HG03025 (cell line): ENCODE measurements at regions not wholly inside any gene's neighbourhood (a gene's known extent, or its start where the extent isn't known, plus 50 kb on each side); places are given as distances from the start of the nearest gene placed in this dataset.

Experiments used
- ATAC-seq: cut with Tn5 transposase; IDR thresholded peaks from one replicate; pipeline ENCODE4 v1.9.1; 2021; ENCODE audit warnings: mild to moderate bottlenecking, moderate library complexity; ENCODE audit not compliant: unreplicated experiment, low FRiP score

GRCh38 chr7:136189506-136189998 is 212.4 kb upstream of the MTPN start:
- ATAC-seq = no peak

DNA sequence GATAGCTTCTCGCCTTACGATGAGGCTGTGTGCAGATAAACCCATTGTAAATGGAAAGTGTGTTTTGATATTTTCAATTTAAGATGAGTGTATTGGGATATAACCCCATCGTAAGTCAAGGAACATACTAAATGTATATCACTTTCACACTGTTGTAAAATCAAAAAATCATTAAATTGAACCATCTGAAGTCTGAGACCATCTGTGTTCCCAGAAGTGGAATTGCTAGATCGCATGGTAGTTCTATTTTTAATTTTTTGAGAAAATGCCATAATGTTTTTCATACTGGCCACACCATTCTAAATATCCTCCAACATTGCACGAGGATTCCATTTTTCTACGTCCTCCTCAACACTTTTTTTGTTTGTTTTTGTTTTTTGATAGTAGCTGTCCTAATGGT is 209.1 kb upstream of the MTPN start:
- no peak for ATAC-seq

- no peak for ATAC-seq
Measured at GRCh38 chr7:136184719-136185118, 207.6 kb upstream of the MTPN start.

DNA sequence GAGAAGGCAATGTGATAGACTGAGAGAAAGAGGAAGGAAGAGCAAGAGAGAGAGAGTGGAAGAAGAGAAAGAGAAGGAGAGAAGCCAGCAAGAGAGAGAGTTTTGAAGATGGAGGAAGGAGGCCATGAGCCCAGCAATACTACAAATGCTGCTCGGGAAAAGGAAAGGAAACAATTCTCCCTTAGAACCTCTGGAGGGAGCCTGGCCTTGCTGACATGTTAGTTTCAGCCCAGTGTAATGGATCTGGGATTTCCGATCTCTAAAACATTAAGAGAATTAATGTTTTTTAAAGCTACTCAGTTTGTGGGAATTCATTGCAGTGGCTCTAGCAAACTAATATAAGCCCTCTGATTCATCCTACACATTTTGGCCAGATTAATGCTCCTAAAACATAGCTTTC is 206.8 kb upstream of the MTPN start:
- no peak for ATAC-seq

DNA sequence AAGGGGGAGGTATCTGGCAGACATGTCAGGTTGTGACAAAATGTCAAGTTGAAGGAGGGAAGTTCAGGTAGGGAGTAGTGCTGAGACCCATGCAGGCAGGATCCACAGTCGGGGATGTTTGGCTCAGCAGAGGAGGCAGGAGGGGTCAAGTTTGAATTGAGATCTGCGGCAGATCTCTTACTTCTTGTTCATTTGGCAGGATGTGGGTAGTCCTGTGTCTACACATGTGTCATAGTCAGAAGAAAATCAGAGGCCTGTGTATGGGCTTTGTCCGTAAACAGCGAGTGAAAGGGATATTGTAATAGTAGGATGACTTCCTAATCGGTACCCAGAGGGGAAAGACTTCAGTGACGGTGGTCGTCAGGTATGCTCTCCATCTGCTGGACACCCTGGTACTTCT is 203.8 kb upstream of the MTPN start:
- no peak for ATAC-seq

DNA sequence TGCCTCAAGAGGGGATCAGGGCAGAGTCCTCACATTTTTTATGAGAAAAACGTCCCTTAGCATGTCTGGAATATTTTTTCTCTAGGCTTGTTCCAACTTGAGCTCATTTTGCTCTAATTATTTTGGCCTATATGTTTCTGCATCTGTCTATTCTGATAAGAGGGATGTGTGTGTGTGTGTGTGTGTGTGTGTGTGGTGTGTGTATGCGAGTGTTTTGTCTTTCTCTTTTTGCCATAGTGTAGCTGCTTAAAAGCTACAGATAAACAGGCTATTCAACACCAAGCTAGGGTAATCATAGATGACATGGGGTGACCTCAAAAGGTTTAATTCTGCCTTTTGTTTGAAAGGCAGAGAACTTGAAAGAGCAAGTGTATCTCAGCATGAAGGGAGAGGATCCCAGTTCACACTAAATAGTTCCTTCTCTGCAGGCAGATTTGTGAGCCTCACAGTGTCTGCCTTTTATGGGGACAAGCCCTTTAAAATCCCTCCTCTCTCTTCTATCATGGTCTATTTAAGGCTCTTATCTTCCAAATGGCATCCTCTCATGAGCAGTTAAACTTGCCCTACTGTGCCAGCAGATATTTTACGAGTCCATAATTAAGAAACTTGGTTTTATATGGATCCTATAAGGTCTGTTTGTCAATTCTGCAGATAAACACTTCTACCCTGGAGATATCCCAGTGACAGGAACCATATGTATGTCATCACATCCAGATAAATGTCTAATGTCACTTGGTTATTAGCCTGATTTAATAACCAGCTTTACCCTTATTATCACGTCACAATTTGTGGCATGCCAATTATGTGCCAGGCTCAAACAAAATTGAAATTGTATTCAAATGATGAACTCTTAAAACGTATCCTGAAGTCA is 202.9 kb upstream of the MTPN start:
- no peak for ATAC-seq

DNA sequence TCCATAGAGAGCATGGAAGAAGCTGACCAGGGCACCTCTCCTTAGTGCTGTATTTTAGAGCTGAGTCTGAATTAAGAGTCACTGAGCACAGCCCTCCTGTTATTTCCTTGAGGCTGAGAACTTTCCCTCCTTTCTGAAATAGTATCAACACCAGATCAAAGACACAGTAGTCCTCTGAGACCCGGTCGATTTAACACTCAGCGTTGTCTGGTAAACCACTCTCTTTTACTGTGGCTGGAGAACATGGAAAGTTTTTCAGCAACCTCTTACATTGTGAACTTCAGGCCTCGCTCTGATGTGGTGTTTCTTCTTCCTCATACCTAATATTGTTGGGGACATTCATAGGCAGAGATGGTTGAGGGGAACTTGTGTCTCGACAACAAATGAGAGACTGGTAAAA is 202.0 kb upstream of the MTPN start:
- ATAC-seq = no peak

DNA sequence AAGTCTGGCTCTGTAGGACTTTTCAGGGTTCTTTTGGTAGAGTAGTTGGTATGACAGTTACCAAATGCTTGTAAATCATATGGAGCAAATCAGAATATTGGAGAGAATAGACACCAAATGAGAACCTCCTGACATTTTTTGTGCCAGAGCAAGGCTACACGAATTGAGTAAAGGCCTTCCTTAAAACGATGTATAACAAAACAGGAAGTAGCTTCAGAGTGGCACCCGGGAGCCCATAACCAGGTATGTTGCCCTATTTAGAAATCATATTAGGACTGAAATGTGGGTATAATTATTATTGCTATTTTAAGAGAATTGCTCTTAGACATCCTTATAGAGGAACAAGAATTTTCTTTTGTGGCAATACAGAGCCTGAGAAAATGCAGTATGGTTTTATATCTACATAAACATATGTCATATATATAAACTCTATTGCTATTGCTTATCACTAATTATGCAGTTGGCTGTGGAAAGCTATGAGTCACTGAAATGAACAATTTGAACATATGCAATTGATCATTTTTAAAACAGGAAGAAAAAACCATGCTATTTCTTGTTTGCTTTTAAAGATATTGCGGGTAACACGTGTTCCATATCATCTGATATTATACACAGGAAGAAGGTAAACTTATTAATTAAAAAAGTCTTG is 197.4 kb upstream of the MTPN start:
- no peak for ATAC-seq

GRCh38 chr7:136173874-136174273 is 196.7 kb upstream of the MTPN start:
- ATAC-seq = no peak

GRCh38 chr7:136171233-136171632 is 194.1 kb upstream of the MTPN start:
- ATAC-seq = no peak

DNA sequence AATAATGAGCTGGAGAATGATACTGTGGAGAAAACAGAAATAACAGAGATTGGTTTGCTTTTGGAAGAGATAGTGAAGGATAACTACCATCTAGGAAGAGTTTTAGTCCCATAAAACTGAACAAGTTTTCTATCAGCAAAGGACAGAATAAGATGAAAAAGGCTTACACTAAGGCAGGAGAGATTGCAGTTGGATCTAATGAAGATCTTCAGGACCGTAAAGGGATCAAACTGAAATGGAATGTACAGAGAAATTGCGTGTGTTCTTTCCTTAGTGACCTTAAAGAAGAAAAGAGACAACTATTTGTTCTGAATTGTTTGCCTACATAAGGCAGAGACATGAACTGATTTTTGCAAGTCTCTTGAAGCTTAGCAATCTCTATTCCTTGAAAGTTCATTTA is 191.7 kb upstream of the MTPN start:
- no peak for ATAC-seq

- no peak for ATAC-seq
Measured at GRCh38 chr7:136167991-136168390, 190.8 kb upstream of the MTPN start.

DNA sequence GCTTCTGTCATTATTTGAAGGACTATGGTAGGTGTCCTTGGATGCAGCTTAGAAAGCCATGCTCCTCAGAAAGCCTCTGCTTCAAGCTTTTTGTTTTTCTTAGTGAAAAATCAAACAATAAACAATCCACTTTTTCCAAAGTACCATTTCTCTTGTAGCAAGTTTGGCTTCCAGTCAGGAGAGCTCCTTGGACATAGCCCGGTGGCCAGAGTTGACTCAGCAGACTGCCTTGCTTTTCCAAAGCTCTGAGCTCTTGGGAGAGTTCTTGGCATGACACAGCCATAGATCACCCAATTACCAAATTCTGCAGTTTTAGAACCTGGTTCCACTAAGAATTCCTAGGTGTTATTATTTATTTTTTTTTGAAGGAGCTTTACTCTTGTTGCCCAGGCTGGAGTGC is 189.4 kb upstream of the MTPN start:
- no peak for ATAC-seq

GRCh38 chr7:136163340-136163801 is 186.2 kb upstream of the MTPN start:
- ATAC-seq = no peak

- no peak for ATAC-seq
Measured at GRCh38 chr7:136150311-136150710, 173.2 kb upstream of the MTPN start.

GRCh38 chr7:136148920-136149319 is 171.8 kb upstream of the MTPN start:
- no peak for ATAC-seq

- ATAC-seq = no peak
Measured at GRCh38 chr7:136146925-136147324, 169.8 kb upstream of the MTPN start.

DNA sequence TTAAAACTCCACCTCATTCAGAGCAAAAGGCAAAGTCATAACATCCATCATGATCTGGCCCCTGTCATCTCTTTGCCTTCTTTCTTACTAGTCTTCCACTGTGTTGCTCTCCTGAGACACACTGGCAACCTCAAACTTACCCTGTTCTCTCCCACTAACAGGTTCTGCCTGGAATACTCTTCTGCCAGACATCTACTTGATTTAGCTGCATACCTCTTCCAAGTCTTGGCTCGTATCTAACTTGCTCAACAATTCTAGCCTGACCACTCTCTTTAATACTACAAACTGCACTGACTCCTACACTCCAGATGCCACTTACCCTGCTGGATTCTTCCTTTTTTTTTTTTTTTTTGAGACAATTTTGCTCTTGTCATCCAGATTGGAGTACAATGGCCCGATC is 167.0 kb upstream of the MTPN start:
- ATAC-seq = no peak

GRCh38 chr7:136143271-136143670 is 166.1 kb upstream of the MTPN start:
- ATAC-seq = no peak

- ATAC-seq = no peak
Measured at GRCh38 chr7:136142583-136142982, 165.4 kb upstream of the MTPN start.

GRCh38 chr7:136140469-136140868 is 163.3 kb upstream of the MTPN start:
- ATAC-seq = no peak

GRCh38 chr7:136139417-136139816 is 162.3 kb upstream of the MTPN start:
- ATAC-seq = no peak
